ENCODE measurements at regions not wholly inside any gene's neighbourhood (a gene's known extent, or its start where the extent isn't known, plus 50 kb on each side); places are given as distances from the start of the nearest gene placed in this dataset.
"Not testable (repeated sequence)": the region's sequence is repeated elsewhere in the genome, so short reads cannot be mapped to it uniquely, and the experiment has no call there.

DNA sequence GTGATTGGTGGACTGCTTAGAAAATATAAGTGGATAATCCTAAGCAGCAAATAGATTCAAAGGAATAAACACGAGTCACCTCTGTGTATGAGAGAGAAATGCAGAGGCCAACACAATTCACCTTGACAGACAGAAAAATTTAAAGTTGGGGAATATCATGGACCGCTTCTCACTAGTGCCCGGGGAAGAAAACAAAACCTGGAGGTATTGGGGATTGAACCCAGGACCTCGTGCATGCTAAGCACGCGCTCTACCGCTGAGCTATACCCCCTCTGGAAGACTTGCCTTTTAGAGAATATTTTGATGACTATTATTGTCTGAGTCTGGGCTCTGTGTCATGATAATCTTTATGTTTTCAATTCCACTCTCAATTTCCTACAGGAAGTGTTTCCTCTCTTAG is 111.9 kb downstream of the TRIM27 start:
- Histone ChIP-seq H3K9ac (ENCODE audit: low read length) (no peak overlapping the region), H3K4me1 (ENCODE audit: control insufficient read depth, insufficient read depth, low read length) (peaks cover 12% of the 10 kb centered on the region; the same call in 1 of the 2 replicates), H3K9me3 (ENCODE audit: control insufficient read depth, insufficient read depth, low read depth, low read length) (no peaks in the 10 kb centered on the region), H3K4me3 (ENCODE audit: low read depth, low read length) (peak overlapping the region; percentile 23; the same call in 1 of the 2 replicates), H3K27ac (ENCODE audit: low read depth, low read length) (no peak overlapping the region), H3K36me3 (ENCODE audit: control insufficient read depth, insufficient read depth, low read length) (no peaks in the 10 kb centered on the region), H3K27me3 (ENCODE audit: control insufficient read depth, insufficient read depth, low read length) (peaks cover 87% of the 10 kb centered on the region)

- H3K9me3 ChIP-seq (ENCODE audit: control insufficient read depth, insufficient read depth, low read depth, low read length), result no peaks in the 10 kb centered on the region
- H3K9ac ChIP-seq (ENCODE audit: low read length), result no peak overlapping the region
- peaks cover 98% of the 10 kb centered on the region for H3K27me3 ChIP-seq (ENCODE audit: control insufficient read depth, insufficient read depth, low read length)
- no peak overlapping the region for H3K27ac ChIP-seq (ENCODE audit: low read depth, low read length)
- H3K4me1 ChIP-seq (ENCODE audit: control insufficient read depth, insufficient read depth, low read length), result peaks cover 12% of the 10 kb centered on the region; the same call in 1 of the 2 replicates
- H3K36me3 ChIP-seq (ENCODE audit: control insufficient read depth, insufficient read depth, low read length), result no peaks in the 10 kb centered on the region
- peak overlapping the region; percentile 75; the same call in 1 of the 2 replicates for H3K4me3 ChIP-seq (ENCODE audit: low read depth, low read length)
These were observed 110.8 kb downstream of the TRIM27 start for GRCh38 chr6:28812778-28813569.

DNA sequence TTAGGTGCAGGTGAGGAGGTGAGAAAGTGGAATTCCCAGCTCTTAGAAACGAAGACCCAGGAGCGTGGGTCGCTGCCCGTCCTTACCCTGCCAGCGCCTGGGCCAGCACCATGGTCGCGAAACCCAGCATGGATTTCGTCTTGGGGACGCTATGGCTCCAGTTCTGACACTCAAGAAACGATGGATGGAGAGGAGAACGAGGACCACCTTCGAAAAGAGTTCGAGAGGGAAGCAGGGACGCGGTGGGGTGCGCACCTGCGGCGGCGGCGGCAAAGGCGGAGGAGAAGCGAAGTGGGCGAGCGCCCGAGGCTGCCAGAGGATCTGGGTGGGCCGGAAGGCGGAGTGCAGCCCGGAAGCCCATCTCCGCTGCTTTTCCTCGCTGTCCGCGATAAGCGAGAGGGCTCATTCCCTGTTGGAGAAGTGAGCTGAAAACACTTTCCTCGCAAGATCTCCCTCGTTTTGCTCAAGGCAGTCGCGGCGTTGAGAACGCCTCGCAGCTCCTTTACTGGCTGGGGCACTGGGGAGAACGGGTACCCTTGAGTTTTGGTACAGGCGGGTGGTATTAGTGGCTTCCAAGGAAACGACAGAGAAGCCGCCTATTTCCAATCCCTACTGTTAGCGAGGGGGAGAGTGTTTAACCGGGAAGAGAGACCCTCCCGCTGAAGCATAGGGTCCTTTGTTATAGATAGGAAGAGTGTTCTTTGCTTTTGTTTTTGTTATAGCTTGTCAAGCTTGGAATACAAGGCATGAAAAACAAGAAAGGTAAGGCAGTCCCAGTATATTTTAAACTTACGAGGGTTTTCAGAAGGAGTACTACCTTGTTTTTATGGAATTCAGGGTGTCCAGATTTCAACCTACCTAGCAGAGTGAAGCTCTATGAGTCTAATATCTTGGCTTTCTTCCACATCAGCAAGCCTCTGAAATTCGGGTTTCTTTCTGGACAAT is 109.5 kb downstream of the TRIM27 start:
- no peaks in the 10 kb centered on the region for H3K9me3 ChIP-seq (ENCODE audit: control insufficient read depth, insufficient read depth, low read depth, low read length)
- peak overlapping the region; percentile 75 for H3K4me3 ChIP-seq (ENCODE audit: low read depth, low read length)
- H3K9ac ChIP-seq (ENCODE audit: low read length), result peak overlapping the region; percentile 9
- H3K36me3 ChIP-seq (ENCODE audit: control insufficient read depth, insufficient read depth, low read length), result no peaks in the 10 kb centered on the region
- H3K27ac ChIP-seq (ENCODE audit: low read depth, low read length), result no peak overlapping the region
- peaks cover 12% of the 10 kb centered on the region; the same call in 1 of the 2 replicates for H3K4me1 ChIP-seq (ENCODE audit: control insufficient read depth, insufficient read depth, low read length)
- H3K27me3 ChIP-seq (ENCODE audit: control insufficient read depth, insufficient read depth, low read length), result peaks cover 100% of the 10 kb centered on the region

GRCh38 chr6:28816339-28816908 is 107.4 kb downstream of the TRIM27 start:
- Histone ChIP-seq H3K27me3 (ENCODE audit: control insufficient read depth, insufficient read depth, low read length) (peaks cover 90% of the 10 kb centered on the region), H3K9me3 (ENCODE audit: control insufficient read depth, insufficient read depth, low read depth, low read length) (no peaks in the 10 kb centered on the region), H3K36me3 (ENCODE audit: control insufficient read depth, insufficient read depth, low read length) (no peaks in the 10 kb centered on the region), H3K27ac (ENCODE audit: low read depth, low read length) (no peak overlapping the region), H3K4me3 (ENCODE audit: low read depth, low read length) (peak overlapping the region; percentile 63), H3K9ac (ENCODE audit: low read length) (no peak overlapping the region), H3K4me1 (ENCODE audit: control insufficient read depth, insufficient read depth, low read length) (peaks cover 12% of the 10 kb centered on the region; the same call in 1 of the 2 replicates)

GRCh38 chr6:28816909-28817807 is 106.6 kb downstream of the TRIM27 start:
- Histone ChIP-seq H3K27ac (ENCODE audit: low read depth, low read length) (no peak overlapping the region), H3K27me3 (ENCODE audit: control insufficient read depth, insufficient read depth, low read length) (peaks cover 87% of the 10 kb centered on the region), H3K9me3 (ENCODE audit: control insufficient read depth, insufficient read depth, low read depth, low read length) (no peaks in the 10 kb centered on the region), H3K36me3 (ENCODE audit: control insufficient read depth, insufficient read depth, low read length) (no peaks in the 10 kb centered on the region), H3K4me3 (ENCODE audit: low read depth, low read length) (peak overlapping the region; percentile 63), H3K4me1 (ENCODE audit: control insufficient read depth, insufficient read depth, low read length) (peaks cover 11% of the 10 kb centered on the region; the same call in 1 of the 2 replicates), H3K9ac (ENCODE audit: low read length) (no peak overlapping the region)

GRCh38 chr6:28817808-28818145 is 106.0 kb downstream of the TRIM27 start:
- H3K27ac ChIP-seq (ENCODE audit: low read depth, low read length), result no peak overlapping the region
- peaks cover 9% of the 10 kb centered on the region; the same call in 1 of the 2 replicates for H3K4me1 ChIP-seq (ENCODE audit: control insufficient read depth, insufficient read depth, low read length)
- no peaks in the 10 kb centered on the region for H3K9me3 ChIP-seq (ENCODE audit: control insufficient read depth, insufficient read depth, low read depth, low read length)
- peaks cover 83% of the 10 kb centered on the region for H3K27me3 ChIP-seq (ENCODE audit: control insufficient read depth, insufficient read depth, low read length)
- no peak overlapping the region for H3K9ac ChIP-seq (ENCODE audit: low read length)
- H3K36me3 ChIP-seq (ENCODE audit: control insufficient read depth, insufficient read depth, low read length), result no peaks in the 10 kb centered on the region
- peak overlapping the region; percentile 63 for H3K4me3 ChIP-seq (ENCODE audit: low read depth, low read length)

DNA sequence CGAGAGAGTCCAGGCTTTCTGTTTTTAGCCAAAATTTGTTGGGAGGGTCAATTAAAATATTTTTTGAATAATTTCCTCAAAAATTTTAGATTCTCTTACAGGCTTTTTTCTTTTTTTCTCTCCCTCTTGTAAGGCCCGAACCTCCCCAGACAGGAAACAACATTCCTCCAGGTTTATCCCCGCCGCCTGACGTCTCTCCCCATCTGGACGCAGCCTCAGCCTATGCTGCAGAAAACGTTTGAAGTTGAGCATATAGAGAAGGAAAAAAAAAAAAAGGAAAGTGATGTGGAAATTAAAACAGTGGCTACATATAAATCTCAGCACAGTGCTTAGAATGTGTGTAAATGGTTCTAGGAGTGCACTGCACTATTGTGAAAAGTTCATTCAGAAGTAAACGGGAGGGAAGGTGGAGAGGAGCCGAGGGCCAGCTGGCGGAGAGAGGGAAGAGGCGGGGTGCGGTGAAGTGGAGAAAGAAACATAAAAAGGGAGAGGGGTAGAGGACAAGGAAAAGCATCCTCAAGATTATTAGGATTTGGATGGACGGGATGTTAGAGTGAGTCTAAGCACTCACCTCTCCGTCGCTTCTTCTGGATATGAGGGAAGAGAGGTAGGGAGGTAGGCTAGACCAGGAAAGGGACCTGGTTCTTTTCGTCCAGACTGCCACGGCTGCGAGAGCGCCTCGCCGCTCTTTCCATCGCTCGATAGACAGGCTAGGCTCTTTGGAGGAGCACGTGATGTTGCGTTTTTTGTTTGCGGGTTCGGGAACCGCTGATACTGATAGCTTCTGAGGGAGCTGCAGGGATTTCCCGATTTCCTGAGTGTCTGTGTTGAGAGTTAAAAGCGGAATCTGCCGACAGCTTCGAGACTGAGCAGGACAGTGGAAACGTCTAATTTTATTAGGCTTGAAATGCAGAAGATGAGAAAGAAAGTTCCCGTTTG is 98.7 kb downstream of the TRIM27 start:
- H3K9ac ChIP-seq (ENCODE audit: low read length), result peak overlapping the region; percentile 31
- peaks cover 80% of the 10 kb centered on the region for H3K27me3 ChIP-seq (ENCODE audit: control insufficient read depth, insufficient read depth, low read length)
- H3K4me1 ChIP-seq (ENCODE audit: control insufficient read depth, insufficient read depth, low read length), result 0 out of 2 replicates have a peak, but pooled peaks cover 6% of the 10 kb centered on the region

DNA sequence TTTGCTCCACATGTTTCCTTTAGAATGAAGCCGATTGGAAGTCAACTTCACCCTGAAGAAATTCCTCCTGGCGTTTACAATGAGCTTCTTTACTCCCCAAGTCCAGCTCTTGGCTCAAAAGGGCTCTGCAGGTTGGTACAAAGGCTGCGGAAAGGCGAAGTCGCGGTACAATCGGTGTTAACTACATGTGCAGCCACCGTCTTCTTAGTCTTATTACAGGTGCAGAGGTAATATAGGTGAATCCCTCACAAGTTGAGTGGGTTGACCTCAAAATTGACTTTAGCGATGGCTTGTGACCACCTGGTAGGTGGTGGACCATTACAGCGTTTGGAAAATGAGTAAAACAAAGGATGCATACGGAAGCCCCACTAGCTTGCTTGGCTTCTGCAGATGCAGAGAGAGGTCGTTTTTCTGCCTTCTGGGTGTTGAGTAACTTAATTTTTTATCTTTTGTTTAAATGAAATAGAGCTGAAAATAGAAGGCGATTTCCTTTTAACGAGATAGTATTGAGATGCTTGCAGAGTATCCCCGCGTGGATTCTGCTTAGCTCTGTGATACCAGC is 98.0 kb downstream of the TRIM27 start:
- Histone ChIP-seq H3K27me3 (ENCODE audit: control insufficient read depth, insufficient read depth, low read length) (peaks cover 75% of the 10 kb centered on the region), H3K9me3 (ENCODE audit: control insufficient read depth, insufficient read depth, low read depth, low read length) (no peaks in the 10 kb centered on the region), H3K36me3 (ENCODE audit: control insufficient read depth, insufficient read depth, low read length) (no peaks in the 10 kb centered on the region), H3K27ac (ENCODE audit: low read depth, low read length) (no peak overlapping the region), H3K4me1 (ENCODE audit: control insufficient read depth, insufficient read depth, low read length) (0 out of 2 replicates have a peak, but pooled peaks cover 6% of the 10 kb centered on the region), H3K4me3 (ENCODE audit: low read depth, low read length) (peak overlapping the region; percentile 83), H3K9ac (ENCODE audit: low read length) (no peak overlapping the region)

More for the DNA sequence above, 98.7 kb downstream of the TRIM27 start:
- Histone ChIP-seq H3K4me3 (ENCODE audit: low read depth, low read length) (peak overlapping the region; percentile 83), H3K27ac (ENCODE audit: low read depth, low read length) (no peak overlapping the region), H3K36me3 (ENCODE audit: control insufficient read depth, insufficient read depth, low read length) (no peaks in the 10 kb centered on the region), H3K9me3 (ENCODE audit: control insufficient read depth, insufficient read depth, low read depth, low read length) (no peaks in the 10 kb centered on the region)

- not testable (repeated sequence) for H3K9ac ChIP-seq (ENCODE audit: low read length); H3K9me3 ChIP-seq (ENCODE audit: control insufficient read depth, insufficient read depth, low read depth, low read length); H3K27ac ChIP-seq (ENCODE audit: low read depth, low read length); H3K4me1 ChIP-seq (ENCODE audit: control insufficient read depth, insufficient read depth, low read length); H3K36me3 ChIP-seq (ENCODE audit: control insufficient read depth, insufficient read depth, low read length); H3K4me3 ChIP-seq (ENCODE audit: low read depth, low read length)
- H3K27me3 ChIP-seq (ENCODE audit: control insufficient read depth, insufficient read depth, low read length), result peaks cover 42% of the 10 kb centered on the region
These were observed 92.1 kb downstream of the TRIM27 start for GRCh38 chr6:28831683-28832082.

All from HUES6 (cell line).